Gastrocnemius medialis (tissue), 4 donors: ENCODE measurements at regions not wholly inside any gene's neighbourhood (a gene's known extent, or its start where the extent isn't known, plus 50 kb on each side); places are given as distances from the start of the nearest gene placed in this dataset.

Experiments used
- ATAC-seq, 2 donors: fragments of 150-250 bp; one replicate each; pipeline ENCODE4 v1.9.1; 2016
- DNase-seq, 2 donors: peaks; one replicate each; pipeline ENCODE4 v3.0.0-alpha.2; 2019
- H3K27ac ChIP-seq, 4 donors: fragments of 200-600 bp; sonication (generic); 1 replicate in 1 of 4; 2 replicates in 3 of 4; pipeline ENCODE4 v1.5.1; 2016 to 2018; ENCODE audit warnings: mild to moderate bottlenecking in 2 of 4, moderate library complexity in 1 of 4
- H3K27me3 ChIP-seq, 3 donors: fragments of 200-600 bp; sonication (generic) in 2 of 3; 1 replicate in 1 of 3; 2 replicates in 2 of 3; pipeline versions ENCODE4 v1.5.1 to v1.6.0; 2016 to 2019; ENCODE audit warnings: mild to moderate bottlenecking in 1 of 3, moderate library complexity in 1 of 3
- H3K36me3 ChIP-seq, 2 donors: fragments of 200-600 bp; sonication (generic) in 1 of 2; one replicate each; pipeline ENCODE4 v1.5.1; 2017 to 2018
- H3K4me1 ChIP-seq, 2 donors: fragments of 200-600 bp; sonication (generic) in 1 of 2; one replicate each; pipeline ENCODE4 v1.5.1; 2016 to 2017; ENCODE audit warnings: mild to moderate bottlenecking in 2 of 2
- H3K4me3 ChIP-seq, 4 donors: fragments of 200-600 bp; sonication (generic) in 3 of 4; 1 replicate in 1 of 4; 2 replicates in 3 of 4; pipeline ENCODE4 v1.5.1; 2016 to 2019; ENCODE audit warnings: mild to moderate bottlenecking in 2 of 4
- H3K9me3 ChIP-seq, 3 donors: fragments of 200-600 bp; sonication (generic) in 2 of 3; 1 replicate in 1 of 3; 2 replicates in 2 of 3; pipeline ENCODE4 v1.5.1; 2016 to 2019
- CTCF ChIP-seq, 5 experiments: fragments of 450-650 bp in 3 of 5; fragments of 200-600 bp in 2 of 5; sonication (generic) in 2 of 5; IDR thresholded peaks in 4 of 5; conservative IDR thresholded peaks in 1 of 5; 1 replicate in 4 of 5; 2 replicates in 1 of 5; pipeline ENCODE4 v1.5.1; 2016 to 2019; ENCODE audit warnings: antibody characterized with exemption in 5 of 5, mild to moderate bottlenecking in 3 of 5, moderate library complexity in 3 of 5
- POLR2A ChIP-seq, 2 donors: fragments of 450-650 bp; IDR thresholded peaks; one replicate each; pipeline ENCODE4 v1.6.1; 2017; ENCODE audit warnings: antibody characterized with exemption in 2 of 2, mild to moderate bottlenecking in 2 of 2, moderate library complexity in 2 of 2
- in situ Hi-C, 4 donors: fragments of 200-750 bp; cut with MboI; loops; one replicate each; pipeline versions ENCODE4 v1.15.0 to v1.8.0; 2017; ENCODE audit warnings: low sequenced_read_pairs in 4 of 4
- intact Hi-C: fragments of 100-400 bp; cut with DNase I; formaldehyde crosslinking; loops from one replicate; pipeline ENCODE4 v1.15.1; 2023; ENCODE audit warnings: low total_unique reads

- DNase-seq (no peak), ATAC-seq (no peak)
- Histone ChIP-seq H3K36me3 (no peaks in the 10 kb centered on the region), H3K27ac (no peak overlapping the region), H3K9me3 (no peaks in the 10 kb centered on the region), H3K4me1 (no peaks in the 10 kb centered on the region), H3K4me3 (no peak overlapping the region), H3K27me3 (peaks cover 33 to 43% (median 40%) of the 10 kb centered on the region in 3 donors)
- in situ Hi-C loops (no loop called here), intact Hi-C loops (no loop called here)
- TF ChIP-seq CTCF (IDR thresholded peaks at IDR 0.05 in 4 of 5, conservative IDR thresholded peaks at IDR 0.05 in 1 of 5) (no peak), POLR2A (IDR thresholded peaks at IDR 0.05) (no peak)
These were observed 59.9 kb upstream of the LINGO1 start for GRCh38 chr15:77692614-77693013.

GRCh38 chr15:77691607-77692006, 58.9 kb upstream of the LINGO1 start:
- in situ Hi-C loops = no loop called here
- Histone ChIP-seq H3K36me3 (no peaks in the 10 kb centered on the region), H3K27ac (no peak overlapping the region), H3K4me1 (no peaks in the 10 kb centered on the region), H3K9me3 (no peaks in the 10 kb centered on the region), H3K4me3 (no peak overlapping the region), H3K27me3 (peaks cover 24 to 38% (median 33%) of the 10 kb centered on the region in 3 donors)
- no peak for TF ChIP-seq CTCF (IDR thresholded peaks at IDR 0.05 in 4 of 5, conservative IDR thresholded peaks at IDR 0.05 in 1 of 5)
- no peak for TF ChIP-seq POLR2A (IDR thresholded peaks at IDR 0.05)
- ATAC-seq (no peak), DNase-seq (no peak)
- intact Hi-C loops = no loop called here

- H3K36me3 ChIP-seq = no peaks in the 10 kb centered on the region
- H3K27ac ChIP-seq = no peak overlapping the region
- H3K9me3 ChIP-seq = no peaks in the 10 kb centered on the region
- in situ Hi-C loops = no loop called here
- intact Hi-C loops = no loop called here
- H3K27me3 ChIP-seq = peaks cover 6 to 20% (median 17%) of the 10 kb centered on the region in 3 donors
- TF ChIP-seq CTCF (IDR thresholded peaks at IDR 0.05 in 4 of 5, conservative IDR thresholded peaks at IDR 0.05 in 1 of 5) = no peak
- TF ChIP-seq POLR2A (IDR thresholded peaks at IDR 0.05) = no peak
- H3K4me3 ChIP-seq = no peak overlapping the region
- no peaks in the 10 kb centered on the region for H3K4me1 ChIP-seq
- ATAC-seq (no peak), DNase-seq (no peak)
These were observed 57.1 kb upstream of the LINGO1 start for GRCh38 chr15:77689821-77690220.

GRCh38 chr15:77688693-77689092, 56.0 kb upstream of the LINGO1 start:
- no peak for DNase-seq
- TF ChIP-seq POLR2A (IDR thresholded peaks at IDR 0.05) (no peak), CTCF (IDR thresholded peaks at IDR 0.05 in 4 of 5, conservative IDR thresholded peaks at IDR 0.05 in 1 of 5) (no peak)
- H3K36me3 ChIP-seq = no peaks in the 10 kb centered on the region
- intact Hi-C loops = no loop called here
- no peak for ATAC-seq
- H3K27ac ChIP-seq = no peak overlapping the region
- in situ Hi-C loops = no loop called here
- H3K4me3 ChIP-seq = no peak overlapping the region
- no peaks in the 10 kb centered on the region for H3K4me1 ChIP-seq
- no peaks in the 10 kb centered on the region for H3K9me3 ChIP-seq
- peaks cover 0 to 17% (median 13%) of the 10 kb centered on the region in 3 donors for H3K27me3 ChIP-seq

GRCh38 chr15:77688266-77688665, 55.6 kb upstream of the LINGO1 start:
- Histone ChIP-seq H3K36me3 (no peaks in the 10 kb centered on the region), H3K27me3 (peaks cover 0 to 14% (median 13%) of the 10 kb centered on the region in 3 donors), H3K9me3 (no peaks in the 10 kb centered on the region), H3K4me1 (no peaks in the 10 kb centered on the region), H3K4me3 (no peak overlapping the region), H3K27ac (no peak overlapping the region)
- in situ Hi-C loops (no loop called here), intact Hi-C loops (no loop called here)
- no peak for DNase-seq
- no peak for TF ChIP-seq POLR2A (IDR thresholded peaks at IDR 0.05)
- no peak for ATAC-seq
